Stimulated activated CD4-positive, alpha-beta T cell treated with anti-CD3 and anti-CD28 coated beads, TNF-alpha, amount 100 ng/mL, for 4 hours (primary cell): ENCODE measurements at regions not wholly inside any gene's neighbourhood (a gene's known extent, or its start where the extent isn't known, plus 50 kb on each side); places are given as distances from the start of the nearest gene placed in this dataset.
"Not testable (repeated sequence)": the region's sequence is repeated elsewhere in the genome, so short reads cannot be mapped to it uniquely, and the experiment has no call there.

Experiments
- DNase-seq, 3 experiments: peaks; one replicate each; pipeline ENCODE4 v3.0.0-alpha.2; 2020; ENCODE audit warnings: low read depth in 3 of 3

GRCh38 chr20:53800418-53800817 lies 206.8 kb upstream of the ZNF217 start:
- DNase-seq, result no peak

- no peak for DNase-seq
Observed at GRCh38 chr20:53797085-53797484, 203.4 kb upstream of the ZNF217 start.

- no peak for DNase-seq
Observed at GRCh38 chr20:53795170-53795569, 201.5 kb upstream of the ZNF217 start.

- DNase-seq, result no peak
Observed at GRCh38 chr20:53794529-53795115, 201.0 kb upstream of the ZNF217 start.

- no peak for DNase-seq
Observed at GRCh38 chr20:53793783-53794383, 200.2 kb upstream of the ZNF217 start.

- no peak for DNase-seq
Observed at GRCh38 chr20:53792946-53793536, 199.4 kb upstream of the ZNF217 start.

- no peak for DNase-seq
Observed at GRCh38 chr20:53789989-53790675, 196.5 kb upstream of the ZNF217 start.

- no peak for DNase-seq
Observed at GRCh38 chr20:53788253-53789022, 194.8 kb upstream of the ZNF217 start.

- not testable (repeated sequence) for DNase-seq
Observed at GRCh38 chr20:53787491-53787931, 193.9 kb upstream of the ZNF217 start.

GRCh38 chr20:53786445-53787267 lies 193.0 kb upstream of the ZNF217 start:
- DNase-seq, result no peak

GRCh38 chr20:53786071-53786444 lies 192.4 kb upstream of the ZNF217 start:
- DNase-seq, result no peak

- DNase-seq, result no peak
Observed at GRCh38 chr20:53785320-53785719, 191.7 kb upstream of the ZNF217 start.

GRCh38 chr20:53783768-53784167 lies 190.1 kb upstream of the ZNF217 start:
- no peak for DNase-seq

GRCh38 chr20:53782612-53783246 lies 189.1 kb upstream of the ZNF217 start:
- DNase-seq, result no peak

- no peak for DNase-seq
Observed at GRCh38 chr20:53779822-53780221, 186.2 kb upstream of the ZNF217 start.

GRCh38 chr20:53778736-53779135 lies 185.1 kb upstream of the ZNF217 start:
- no peak for DNase-seq

GRCh38 chr20:53778041-53778516 lies 184.4 kb upstream of the ZNF217 start:
- no peak for DNase-seq

- DNase-seq, result not testable (repeated sequence)
Observed at GRCh38 chr20:53777402-53777801, 183.8 kb upstream of the ZNF217 start.

- no peak for DNase-seq
Observed at GRCh38 chr20:53776858-53777257, 183.2 kb upstream of the ZNF217 start.

- no peak for DNase-seq
Observed at GRCh38 chr20:53774461-53775203, 181.0 kb upstream of the ZNF217 start.
